22Rv1 (cell line): ENCODE measurements at regions not wholly inside any gene's neighbourhood (a gene's known extent, or its start where the extent isn't known, plus 50 kb on each side); places are given as distances from the start of the nearest gene placed in this dataset.

ENCODE experiments used
- ZFX ChIP-seq: fragments of 450-650 bp; IDR thresholded peaks from 2 replicates; pipeline ENCODE4 v1.6.1; 2017; ENCODE audit warnings: antibody characterized with exemption, borderline replicate concordance
- TF ChIP-seq, protein P1 (sequence below): fragments of 450-650 bp; IDR thresholded peaks from 2 replicates; pipeline ENCODE4 v1.5.1; 2017; ENCODE audit warnings: mild to moderate bottlenecking

DNA sequence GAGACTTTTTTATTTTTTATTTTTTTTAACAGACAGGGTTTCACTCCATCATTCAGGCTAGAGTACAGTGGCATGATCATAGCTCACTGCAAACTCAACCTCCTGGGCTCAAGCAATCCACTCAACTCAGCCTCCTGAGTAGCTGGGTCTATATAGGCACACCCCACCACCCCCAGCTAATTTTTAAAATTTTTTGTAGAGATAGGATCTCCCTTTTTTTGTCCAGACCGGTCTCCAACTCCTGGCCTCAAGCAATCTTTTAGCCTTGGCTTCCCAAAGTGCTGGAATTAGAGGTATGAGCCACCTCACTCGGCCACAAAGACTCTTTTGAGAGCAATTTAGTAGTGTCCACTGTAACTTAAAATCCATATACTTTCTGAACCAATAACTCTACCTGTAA is 103.3 kb upstream of the DST start:
- TF ChIP-seq, protein P1, sequence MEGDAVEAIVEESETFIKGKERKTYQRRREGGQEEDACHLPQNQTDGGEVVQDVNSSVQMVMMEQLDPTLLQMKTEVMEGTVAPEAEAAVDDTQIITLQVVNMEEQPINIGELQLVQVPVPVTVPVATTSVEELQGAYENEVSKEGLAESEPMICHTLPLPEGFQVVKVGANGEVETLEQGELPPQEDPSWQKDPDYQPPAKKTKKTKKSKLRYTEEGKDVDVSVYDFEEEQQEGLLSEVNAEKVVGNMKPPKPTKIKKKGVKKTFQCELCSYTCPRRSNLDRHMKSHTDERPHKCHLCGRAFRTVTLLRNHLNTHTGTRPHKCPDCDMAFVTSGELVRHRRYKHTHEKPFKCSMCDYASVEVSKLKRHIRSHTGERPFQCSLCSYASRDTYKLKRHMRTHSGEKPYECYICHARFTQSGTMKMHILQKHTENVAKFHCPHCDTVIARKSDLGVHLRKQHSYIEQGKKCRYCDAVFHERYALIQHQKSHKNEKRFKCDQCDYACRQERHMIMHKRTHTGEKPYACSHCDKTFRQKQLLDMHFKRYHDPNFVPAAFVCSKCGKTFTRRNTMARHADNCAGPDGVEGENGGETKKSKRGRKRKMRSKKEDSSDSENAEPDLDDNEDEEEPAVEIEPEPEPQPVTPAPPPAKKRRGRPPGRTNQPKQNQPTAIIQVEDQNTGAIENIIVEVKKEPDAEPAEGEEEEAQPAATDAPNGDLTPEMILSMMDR = no peak
- no peak for TF ChIP-seq ZFX
